ENCODE measurements at regions not wholly inside any gene's neighbourhood (a gene's known extent, or its start where the extent isn't known, plus 50 kb on each side); places are given as distances from the start of the nearest gene placed in this dataset.
A peak's percentile ranks its signal among the peaks of the same experiment; 100 is the strongest.

- no peak overlapping the region for H3K27ac ChIP-seq
- intact Hi-C loops (cut with DNase I) = no loop called here
- H3K27me3 ChIP-seq = peaks cover 19% of the 10 kb centered on the region
- no peaks in the 10 kb centered on the region for H3K9me3 ChIP-seq
- DNase-seq (no peak), ATAC-seq (no peak)
- no peak overlapping the region for H3K4me3 ChIP-seq
- peaks cover 13% of the 10 kb centered on the region for H3K4me1 ChIP-seq
- H3K36me3 ChIP-seq = no peaks in the 10 kb centered on the region
- no peak for TF ChIP-seq CTCF (IDR thresholded peaks at IDR 0.05)
These were observed 139.2 kb downstream of the TPRA1 start for GRCh38 chr3:127451321-127451720.

- intact Hi-C loops (cut with DNase I) = no loop called here
- H3K4me1 ChIP-seq = peaks cover 3% of the 10 kb centered on the region
- DNase-seq = peak; percentile 47
- no peaks in the 10 kb centered on the region for H3K9me3 ChIP-seq
- H3K27ac ChIP-seq = no peak overlapping the region
- TF ChIP-seq CTCF (IDR thresholded peaks at IDR 0.05) = no peak
- no peak overlapping the region for H3K4me3 ChIP-seq
- H3K27me3 ChIP-seq = peaks cover 12% of the 10 kb centered on the region
- no peaks in the 10 kb centered on the region for H3K36me3 ChIP-seq
- ATAC-seq = no peak
These were observed 140.2 kb downstream of the TPRA1 start for GRCh38 chr3:127450331-127450730.

- intact Hi-C loops (cut with DNase I) = no loop called here
- peaks cover 12% of the 10 kb centered on the region for H3K27me3 ChIP-seq
- H3K27ac ChIP-seq = no peak overlapping the region
- DNase-seq = peak; percentile 32
- no peaks in the 10 kb centered on the region for H3K9me3 ChIP-seq
- no peaks in the 10 kb centered on the region for H3K36me3 ChIP-seq
- ATAC-seq = no peak
- no peaks in the 10 kb centered on the region for H3K4me1 ChIP-seq
- no peak for TF ChIP-seq CTCF (IDR thresholded peaks at IDR 0.05)
- H3K4me3 ChIP-seq = no peak overlapping the region
These were observed 140.9 kb downstream of the TPRA1 start for GRCh38 chr3:127449486-127450212.

- TF ChIP-seq CTCF (IDR thresholded peaks at IDR 0.05) = no peak
- Histone ChIP-seq H3K36me3 (no peaks in the 10 kb centered on the region), H3K27me3 (peaks cover 12% of the 10 kb centered on the region), H3K4me1 (no peaks in the 10 kb centered on the region), H3K27ac (no peak overlapping the region), H3K9me3 (no peaks in the 10 kb centered on the region), H3K4me3 (no peak overlapping the region)
- DNase-seq = no peak
- intact Hi-C loops (cut with DNase I) = no loop called here
- no peak for ATAC-seq
These were observed 141.9 kb downstream of the TPRA1 start for GRCh38 chr3:127448671-127449070.

GRCh38 chr3:127448161-127448561 lies 142.4 kb downstream of the TPRA1 start:
- Histone ChIP-seq H3K27ac (no peak overlapping the region), H3K27me3 (peaks cover 8% of the 10 kb centered on the region), H3K36me3 (no peaks in the 10 kb centered on the region), H3K4me1 (no peaks in the 10 kb centered on the region), H3K4me3 (no peak overlapping the region), H3K9me3 (no peaks in the 10 kb centered on the region)
- intact Hi-C loops (cut with DNase I) = no loop called here
- TF ChIP-seq CTCF (IDR thresholded peaks at IDR 0.05) = no peak
- DNase-seq = peak; percentile 48
- peak; percentile 26 for ATAC-seq

GRCh38 chr3:127446756-127447155 lies 143.8 kb downstream of the TPRA1 start:
- H3K27ac ChIP-seq = no peak overlapping the region
- H3K4me1 ChIP-seq = no peaks in the 10 kb centered on the region
- H3K9me3 ChIP-seq = no peaks in the 10 kb centered on the region
- no peak overlapping the region for H3K4me3 ChIP-seq
- H3K36me3 ChIP-seq = no peaks in the 10 kb centered on the region
- DNase-seq (peak; percentile 53), ATAC-seq (no peak)
- no peak for TF ChIP-seq CTCF (IDR thresholded peaks at IDR 0.05)
- H3K27me3 ChIP-seq = peaks cover 5% of the 10 kb centered on the region
- intact Hi-C loops (cut with DNase I) = no loop called here

Data from upper lobe of right lung (tissue), 1 donor.